Esophagus muscularis mucosa (tissue), 3 donors: ENCODE measurements at regions not wholly inside any gene's neighbourhood (a gene's known extent, or its start where the extent isn't known, plus 50 kb on each side); places are given as distances from the start of the nearest gene placed in this dataset.

ENCODE experiments used
- POLR2A ChIP-seq: fragments of 450-650 bp; IDR thresholded peaks from one replicate; pipeline ENCODE4 v1.6.1; 2017; ENCODE audit warnings: antibody characterized with exemption, moderate library complexity, mild to moderate bottlenecking, low read depth
- TF ChIP-seq, protein P1 (sequence below), 3 experiments: fragments of 200-600 bp in 2 of 3; fragments of 450-650 bp in 1 of 3; sonication (generic) in 2 of 3; IDR thresholded peaks; one replicate each; pipeline ENCODE4 v1.5.1; 2017 to 2019; ENCODE audit warnings: antibody characterized with exemption in 3 of 3, mild to moderate bottlenecking in 2 of 3, moderate library complexity in 1 of 3

DNA sequence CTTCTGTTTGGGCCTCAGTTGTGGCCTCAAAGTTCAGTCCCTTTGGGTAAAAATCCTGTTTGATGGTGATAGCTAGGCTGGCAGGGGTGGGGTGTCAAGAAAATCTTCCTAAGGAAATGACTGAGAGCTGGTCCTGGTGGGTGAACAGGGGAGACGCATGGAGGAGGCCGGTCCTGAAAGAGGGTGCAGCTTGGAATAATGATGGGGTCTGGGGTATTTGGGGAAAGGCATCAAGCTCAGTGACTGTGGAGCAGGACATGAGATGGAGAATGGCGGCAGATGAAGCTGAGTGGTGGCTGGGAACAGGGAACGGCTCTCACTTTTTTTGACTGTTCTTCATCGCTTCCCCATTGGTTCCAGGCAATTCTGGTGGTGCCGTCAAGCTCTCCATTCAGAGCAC is 140.7 kb upstream of the PKDCC start:
- TF ChIP-seq, protein P1, sequence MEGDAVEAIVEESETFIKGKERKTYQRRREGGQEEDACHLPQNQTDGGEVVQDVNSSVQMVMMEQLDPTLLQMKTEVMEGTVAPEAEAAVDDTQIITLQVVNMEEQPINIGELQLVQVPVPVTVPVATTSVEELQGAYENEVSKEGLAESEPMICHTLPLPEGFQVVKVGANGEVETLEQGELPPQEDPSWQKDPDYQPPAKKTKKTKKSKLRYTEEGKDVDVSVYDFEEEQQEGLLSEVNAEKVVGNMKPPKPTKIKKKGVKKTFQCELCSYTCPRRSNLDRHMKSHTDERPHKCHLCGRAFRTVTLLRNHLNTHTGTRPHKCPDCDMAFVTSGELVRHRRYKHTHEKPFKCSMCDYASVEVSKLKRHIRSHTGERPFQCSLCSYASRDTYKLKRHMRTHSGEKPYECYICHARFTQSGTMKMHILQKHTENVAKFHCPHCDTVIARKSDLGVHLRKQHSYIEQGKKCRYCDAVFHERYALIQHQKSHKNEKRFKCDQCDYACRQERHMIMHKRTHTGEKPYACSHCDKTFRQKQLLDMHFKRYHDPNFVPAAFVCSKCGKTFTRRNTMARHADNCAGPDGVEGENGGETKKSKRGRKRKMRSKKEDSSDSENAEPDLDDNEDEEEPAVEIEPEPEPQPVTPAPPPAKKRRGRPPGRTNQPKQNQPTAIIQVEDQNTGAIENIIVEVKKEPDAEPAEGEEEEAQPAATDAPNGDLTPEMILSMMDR (IDR thresholded peaks at IDR 0.05): no peak
- TF ChIP-seq POLR2A: no peak
